IMR-90 (cell line): ENCODE measurements at regions not wholly inside any gene's neighbourhood (a gene's known extent, or its start where the extent isn't known, plus 50 kb on each side); places are given as distances from the start of the nearest gene placed in this dataset.

Source experiments
- BHLHE40 ChIP-seq: fragments of 150-350 bp; IDR thresholded peaks from 2 replicates; pipeline ENCODE4 v1.6.1; 2016; ENCODE audit warnings: mild to moderate bottlenecking, low read depth, low read length
- CEBPB ChIP-seq: IDR thresholded peaks from 2 replicates; pipeline ENCODE4 v1.6.1; 2012; ENCODE audit warnings: low read depth, low read length, improper control_type of control experiment
- CHD1 ChIP-seq: IDR thresholded peaks from 2 replicates; pipeline ENCODE4 v1.6.1; 2012; ENCODE audit warnings: low read depth, low read length, improper control_type of control experiment
- MAFK ChIP-seq: IDR thresholded peaks from 2 replicates; pipeline ENCODE4 v1.6.1; 2012; ENCODE audit warnings: low read depth, low read length, improper control_type of control experiment
- MAZ ChIP-seq: IDR thresholded peaks from 2 replicates; pipeline ENCODE4 v1.6.1; 2012; ENCODE audit warnings: low read depth, mild to moderate bottlenecking, low read length, improper control_type of control experiment, moderate library complexity, borderline replicate concordance
- NFE2L2 ChIP-seq: fragments of 150-350 bp; IDR thresholded peaks from 2 replicates; pipeline ENCODE4 v1.6.1; 2016; ENCODE audit warnings: low read depth, mild to moderate bottlenecking, low read length
- POLR2A ChIP-seq: IDR thresholded peaks from 2 replicates; pipeline ENCODE4 v1.6.1; 2012; ENCODE audit warnings: mild to moderate bottlenecking, low read depth, low read length
- RAD21 ChIP-seq: IDR thresholded peaks from 2 replicates; pipeline ENCODE4 v1.6.1; 2012; ENCODE audit warnings: low read length, improper control_type of control experiment
- RCOR1 ChIP-seq: IDR thresholded peaks from 2 replicates; pipeline ENCODE4 v1.6.1; 2012; ENCODE audit warnings: mild to moderate bottlenecking, low read length, improper control_type of control experiment; ENCODE audit not compliant: insufficient replicate concordance
- RFX5 ChIP-seq: IDR thresholded peaks from 2 replicates; pipeline ENCODE4 v1.8.0; 2012; ENCODE audit warnings: low read depth, mild to moderate bottlenecking, low read length, moderate library complexity
- SMC3 ChIP-seq: fragments of 150-350 bp; IDR thresholded peaks from 2 replicates; pipeline ENCODE4 v1.6.1; 2016; ENCODE audit warnings: low read depth, mild to moderate bottlenecking, antibody characterized with exemption, low read length, moderate library complexity
- TF ChIP-seq, protein P1 (sequence below): conservative IDR thresholded peaks from 2 replicates; pipeline ENCODE4 v1.5.1; 2012; ENCODE audit warnings: mild to moderate bottlenecking, low read depth, low read length, improper control_type of control experiment
- TF ChIP-seq, protein P2 (sequence below): fragments of 150-350 bp; IDR thresholded peaks from 2 replicates; pipeline ENCODE4 v1.6.1; 2017; ENCODE audit warnings: mild to moderate bottlenecking, antibody characterized with exemption, low read length, low read depth

DNA sequence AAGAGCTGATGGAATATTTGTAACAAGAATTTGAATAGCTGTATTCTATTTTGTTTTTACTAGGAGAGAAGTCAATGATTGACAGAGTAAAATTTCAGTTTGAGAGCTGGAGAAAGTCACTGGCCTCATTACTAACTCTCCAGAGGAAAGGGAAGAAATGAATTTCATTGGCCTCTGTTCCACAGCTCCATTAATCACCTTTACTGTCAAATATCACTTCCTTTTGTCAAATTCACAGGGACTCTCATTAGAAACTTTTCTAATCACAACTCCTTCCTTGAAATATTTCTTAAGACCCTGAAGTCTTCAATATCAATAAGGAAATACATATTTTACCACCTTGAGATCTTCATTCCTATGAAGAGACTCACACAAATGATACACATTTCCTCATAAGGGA is 379.9 kb upstream of the RASGRP1 start:
- TF ChIP-seq, protein P1, sequence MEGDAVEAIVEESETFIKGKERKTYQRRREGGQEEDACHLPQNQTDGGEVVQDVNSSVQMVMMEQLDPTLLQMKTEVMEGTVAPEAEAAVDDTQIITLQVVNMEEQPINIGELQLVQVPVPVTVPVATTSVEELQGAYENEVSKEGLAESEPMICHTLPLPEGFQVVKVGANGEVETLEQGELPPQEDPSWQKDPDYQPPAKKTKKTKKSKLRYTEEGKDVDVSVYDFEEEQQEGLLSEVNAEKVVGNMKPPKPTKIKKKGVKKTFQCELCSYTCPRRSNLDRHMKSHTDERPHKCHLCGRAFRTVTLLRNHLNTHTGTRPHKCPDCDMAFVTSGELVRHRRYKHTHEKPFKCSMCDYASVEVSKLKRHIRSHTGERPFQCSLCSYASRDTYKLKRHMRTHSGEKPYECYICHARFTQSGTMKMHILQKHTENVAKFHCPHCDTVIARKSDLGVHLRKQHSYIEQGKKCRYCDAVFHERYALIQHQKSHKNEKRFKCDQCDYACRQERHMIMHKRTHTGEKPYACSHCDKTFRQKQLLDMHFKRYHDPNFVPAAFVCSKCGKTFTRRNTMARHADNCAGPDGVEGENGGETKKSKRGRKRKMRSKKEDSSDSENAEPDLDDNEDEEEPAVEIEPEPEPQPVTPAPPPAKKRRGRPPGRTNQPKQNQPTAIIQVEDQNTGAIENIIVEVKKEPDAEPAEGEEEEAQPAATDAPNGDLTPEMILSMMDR, result no peak
- TF ChIP-seq POLR2A (no peak), RFX5 (no peak), RAD21 (no peak), SMC3 (no peak), CHD1 (no peak), MAFK (no peak), RCOR1 (no peak), BHLHE40 (no peak), CEBPB (no peak), NFE2L2 (no peak), MAZ (no peak)
- TF ChIP-seq, protein P2, sequence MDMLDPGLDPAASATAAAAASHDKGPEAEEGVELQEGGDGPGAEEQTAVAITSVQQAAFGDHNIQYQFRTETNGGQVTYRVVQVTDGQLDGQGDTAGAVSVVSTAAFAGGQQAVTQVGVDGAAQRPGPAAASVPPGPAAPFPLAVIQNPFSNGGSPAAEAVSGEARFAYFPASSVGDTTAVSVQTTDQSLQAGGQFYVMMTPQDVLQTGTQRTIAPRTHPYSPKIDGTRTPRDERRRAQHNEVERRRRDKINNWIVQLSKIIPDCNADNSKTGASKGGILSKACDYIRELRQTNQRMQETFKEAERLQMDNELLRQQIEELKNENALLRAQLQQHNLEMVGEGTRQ, result no peak
